Cardiac muscle cell (in vitro differentiated cells and primary cell): ENCODE measurements at regions not wholly inside any gene's neighbourhood (a gene's known extent, or its start where the extent isn't known, plus 50 kb on each side); places are given as distances from the start of the nearest gene placed in this dataset.

Experiments
- DNase-seq, 2 donors: peaks; one replicate each; pipeline versions ENCODE4 v3.0.0 to v3.0.0-alpha.2; 2010 to 2017; ENCODE audit warnings: low read depth in 1 of 2, low spot score in 1 of 2
- H3K27ac ChIP-seq: fragments of 200-600 bp; sonication (generic); 2 replicates; pipeline ENCODE4 v1.5.1; 2016
- H3K27me3 ChIP-seq: fragments of 200-600 bp; sonication (generic); 2 replicates; pipeline ENCODE4 v1.6.0; 2016; ENCODE audit warnings: control low read depth
- H3K36me3 ChIP-seq: fragments of 200-600 bp; sonication (generic); 2 replicates; pipeline ENCODE4 v1.5.1; 2016; ENCODE audit warnings: control low read depth
- H3K4me1 ChIP-seq: fragments of 200-600 bp; sonication (generic); 2 replicates; pipeline ENCODE4 v1.8.1; 2017; ENCODE audit warnings: low read depth, mild to moderate bottlenecking, mixed run types
- H3K4me3 ChIP-seq: fragments of 200-600 bp; sonication (generic); 2 replicates; pipeline ENCODE4 v1.5.1; 2016; ENCODE audit warnings: mild to moderate bottlenecking
- H3K9me3 ChIP-seq: fragments of 200-600 bp; sonication (generic); 2 replicates; pipeline ENCODE4 v1.5.1; 2017; ENCODE audit warnings: low read depth, mild to moderate bottlenecking, control low read depth
- CTCF ChIP-seq: IDR thresholded peaks from 2 replicates; pipeline ENCODE4 v1.5.1; 2012; ENCODE audit warnings: low read depth, mild to moderate bottlenecking, low read length

DNA sequence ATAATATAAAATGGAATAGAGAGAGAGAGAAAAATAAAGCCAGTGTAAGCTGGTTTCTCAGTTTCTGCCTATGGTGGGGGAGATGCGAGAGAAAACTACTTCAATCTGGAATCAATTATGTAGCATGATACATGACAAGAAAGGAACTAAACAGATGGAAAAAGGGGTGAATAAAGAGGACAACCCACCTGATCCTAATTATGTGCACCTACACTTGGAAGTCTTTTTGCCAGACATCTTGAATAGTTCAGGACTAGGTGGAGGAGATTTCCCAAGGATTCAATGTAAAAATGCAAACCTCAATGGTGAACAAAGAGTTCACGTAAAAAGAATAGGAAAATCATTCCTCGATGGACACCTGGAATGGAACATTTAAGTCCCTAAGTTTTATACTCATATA lies 524.4 kb upstream of the RGMA start:
- no peaks in the 10 kb centered on the region for H3K9me3 ChIP-seq
- H3K27me3 ChIP-seq, result no peaks in the 10 kb centered on the region
- no peak overlapping the region for H3K27ac ChIP-seq
- H3K4me1 ChIP-seq, result no peaks in the 10 kb centered on the region
- no peaks in the 10 kb centered on the region for H3K36me3 ChIP-seq
- H3K4me3 ChIP-seq, result no peak overlapping the region
- TF ChIP-seq CTCF, result no peak
- DNase-seq, result no peak

DNA sequence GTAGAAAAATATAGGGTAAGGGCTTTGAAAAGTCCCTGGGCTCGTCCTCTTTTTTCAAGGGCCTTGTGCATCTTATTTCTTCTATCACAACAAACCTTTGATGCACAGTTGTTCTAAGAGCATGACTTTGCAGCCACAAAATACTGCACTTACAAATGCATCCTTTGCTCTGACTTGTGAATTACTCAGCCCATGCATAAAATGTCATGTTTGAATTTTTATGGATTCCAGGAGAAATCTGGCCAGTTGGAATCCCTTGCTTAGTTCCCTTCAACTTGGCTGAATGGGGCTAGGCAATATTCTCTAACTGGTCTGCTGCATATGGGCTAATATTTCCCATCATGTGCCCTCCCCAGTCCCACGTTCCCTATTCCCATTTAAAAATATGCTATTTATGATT lies 523.9 kb upstream of the RGMA start:
- no peaks in the 10 kb centered on the region for H3K36me3 ChIP-seq
- no peak for DNase-seq
- H3K4me3 ChIP-seq, result no peak overlapping the region
- H3K4me1 ChIP-seq, result no peaks in the 10 kb centered on the region
- no peak for TF ChIP-seq CTCF
- H3K27me3 ChIP-seq, result peaks cover 4% of the 10 kb centered on the region
- no peak overlapping the region for H3K27ac ChIP-seq
- no peaks in the 10 kb centered on the region for H3K9me3 ChIP-seq

- no peak for TF ChIP-seq CTCF
- DNase-seq, result no peak
- H3K9me3 ChIP-seq, result no peaks in the 10 kb centered on the region
- peaks cover 12% of the 10 kb centered on the region for H3K27me3 ChIP-seq
- no peaks in the 10 kb centered on the region for H3K4me1 ChIP-seq
- H3K4me3 ChIP-seq, result no peak overlapping the region
- H3K36me3 ChIP-seq, result no peaks in the 10 kb centered on the region
- H3K27ac ChIP-seq, result no peak overlapping the region
Measured at GRCh38 chr15:93610944-93611343, 521.9 kb upstream of the RGMA start.

DNA sequence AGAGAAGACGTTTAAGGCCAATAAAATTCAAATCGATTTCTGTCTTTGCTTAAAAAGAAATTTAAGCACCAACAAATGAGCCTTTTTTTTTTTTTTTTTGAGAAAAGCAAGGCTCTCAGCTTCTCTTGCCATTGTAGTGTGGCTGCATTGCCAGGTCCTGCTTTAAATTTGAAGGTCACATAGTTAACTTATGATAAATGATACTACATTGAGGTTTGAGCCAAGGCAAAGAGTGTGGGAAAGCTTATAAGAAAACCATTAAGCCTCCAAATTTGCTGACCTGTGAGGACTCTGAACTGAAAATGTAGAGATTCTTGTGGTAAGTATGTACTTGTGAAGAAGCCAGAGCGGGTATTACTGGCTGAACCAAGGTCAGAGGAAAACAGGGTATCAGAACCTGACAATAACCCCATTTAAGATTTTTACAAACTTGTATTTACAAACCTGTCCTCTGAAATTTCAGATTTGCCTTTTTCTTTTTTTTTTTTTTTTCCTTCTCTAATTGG lies 519.7 kb upstream of the RGMA start:
- Histone ChIP-seq H3K27me3 (peaks cover 12% of the 10 kb centered on the region), H3K27ac (no peak overlapping the region), H3K4me3 (no peak overlapping the region), H3K36me3 (no peaks in the 10 kb centered on the region), H3K4me1 (no peaks in the 10 kb centered on the region), H3K9me3 (no peaks in the 10 kb centered on the region)
- DNase-seq, result no peak
- no peak for TF ChIP-seq CTCF

GRCh38 chr15:93603550-93603949 lies 514.5 kb upstream of the RGMA start:
- Histone ChIP-seq H3K27me3 (peaks cover 12% of the 10 kb centered on the region), H3K4me3 (no peak overlapping the region), H3K27ac (no peak overlapping the region), H3K9me3 (no peaks in the 10 kb centered on the region), H3K4me1 (no peaks in the 10 kb centered on the region), H3K36me3 (no peaks in the 10 kb centered on the region)
- no peak for DNase-seq
- no peak for TF ChIP-seq CTCF

DNA sequence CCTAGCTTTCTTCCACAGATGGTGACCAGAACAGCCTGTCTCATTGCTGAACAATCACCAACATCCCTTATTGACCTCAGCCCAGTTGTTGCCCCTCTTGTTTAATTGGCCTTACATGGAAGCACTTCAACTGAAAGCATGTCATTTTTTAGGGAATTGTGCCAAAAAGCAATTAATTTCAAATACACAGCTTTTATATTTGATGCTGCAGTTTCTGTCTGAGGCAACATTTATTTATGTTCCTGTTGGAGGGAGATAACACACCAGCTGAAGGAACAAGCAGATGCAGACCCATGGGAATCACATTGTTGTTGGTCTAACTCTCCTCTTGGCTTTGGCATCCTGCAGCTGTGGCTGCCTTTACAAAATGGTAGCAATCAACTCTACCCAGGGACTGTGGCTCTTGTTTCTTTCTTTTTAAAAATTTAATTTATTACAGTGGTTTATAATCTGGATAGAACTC lies 498.1 kb upstream of the RGMA start:
- TF ChIP-seq CTCF, result no peak
- H3K4me3 ChIP-seq, result no peak overlapping the region
- no peaks in the 10 kb centered on the region for H3K36me3 ChIP-seq
- H3K27ac ChIP-seq, result no peak overlapping the region
- DNase-seq, result no peak
- no peaks in the 10 kb centered on the region for H3K4me1 ChIP-seq
- H3K27me3 ChIP-seq, result peaks cover 6% of the 10 kb centered on the region
- no peaks in the 10 kb centered on the region for H3K9me3 ChIP-seq
